HFF-Myc (cell line): ENCODE measurements at regions not wholly inside any gene's neighbourhood (a gene's known extent, or its start where the extent isn't known, plus 50 kb on each side); places are given as distances from the start of the nearest gene placed in this dataset.

ENCODE experiments used
- DNase-seq: peaks from one replicate; pipeline ENCODE4 v3.0.0-alpha.2; 2011; ENCODE audit warnings: low read depth; ENCODE audit errors: extremely low read depth
- H3K4me3 ChIP-seq: replicated peaks from 2 replicates; pipeline ENCODE4 v1.5.1; 2011; ENCODE audit warnings: low read depth, mild to moderate bottlenecking, control low read depth, low read length
- CTCF ChIP-seq: IDR thresholded peaks from 2 replicates; pipeline ENCODE4 v1.5.1; 2012; ENCODE audit warnings: mild to moderate bottlenecking, low read depth, low read length, control low read depth; ENCODE audit errors: missing control alignments

GRCh38 chr20:48463096-48463720 is 364.6 kb downstream of the PREX1 start:
- no peak for DNase-seq
- H3K4me3 ChIP-seq = no peak overlapping the region
- no peak for TF ChIP-seq CTCF

GRCh38 chr20:48461735-48462119 is 366.1 kb downstream of the PREX1 start:
- no peak for TF ChIP-seq CTCF
- H3K4me3 ChIP-seq = no peak overlapping the region
- DNase-seq = no peak

GRCh38 chr20:48461091-48461734 is 366.6 kb downstream of the PREX1 start:
- no peak for TF ChIP-seq CTCF
- no peak overlapping the region for H3K4me3 ChIP-seq

GRCh38 chr20:48460681-48461080 is 367.1 kb downstream of the PREX1 start:
- no peak for TF ChIP-seq CTCF
- H3K4me3 ChIP-seq = no peak overlapping the region
- no peak for DNase-seq

More at GRCh38 chr20:48461091-48461734, 366.6 kb downstream of the PREX1 start:
- DNase-seq = no peak

- TF ChIP-seq CTCF = no peak
- no peak overlapping the region for H3K4me3 ChIP-seq
- DNase-seq = no peak
Measured at GRCh38 chr20:48459722-48460395, 367.9 kb downstream of the PREX1 start.

GRCh38 chr20:48458601-48459385 is 369.0 kb downstream of the PREX1 start:
- TF ChIP-seq CTCF = no peak
- no peak for DNase-seq
- no peak overlapping the region for H3K4me3 ChIP-seq
